K562 (cell line): ENCODE measurements at regions not wholly inside any gene's neighbourhood (a gene's known extent, or its start where the extent isn't known, plus 50 kb on each side); places are given as distances from the start of the nearest gene placed in this dataset.

ENCODE experiments used
- CTCF ChIP-seq, 3 experiments: IDR thresholded peaks in 2 of 3; conservative IDR thresholded peaks in 1 of 3; 2 replicates each; pipeline ENCODE4 v1.5.1; 2011 to 2012; ENCODE audit warnings: low read length in 3 of 3, mild to moderate bottlenecking in 3 of 3, control low read depth in 2 of 3, improper control_type of control experiment in 1 of 3, inconsistent platforms in 1 of 3, low read depth in 1 of 3, mixed read lengths in 1 of 3, moderate library complexity in 1 of 3; ENCODE audit not compliant: insufficient read depth in 2 of 3
- EGR1 ChIP-seq: fragments of 450-650 bp; conservative IDR thresholded peaks from 2 replicates; pipeline ENCODE4 v1.6.1; 2017; ENCODE audit warnings: mild to moderate bottlenecking
- LEF1 ChIP-seq: fragments of 450-650 bp; IDR thresholded peaks from 2 replicates; pipeline ENCODE4 v1.6.1; 2016; ENCODE audit warnings: mild to moderate bottlenecking
- SP1 ChIP-seq: sonication (generic); formaldehyde crosslinking; IDR thresholded peaks from 2 replicates; pipeline ENCODE4 v1.8.1; 2022; ENCODE audit warnings: mild to moderate bottlenecking, missing genetic modification reagents
- TEAD4 ChIP-seq, 2 experiments: sonication (generic) in 1 of 2; formaldehyde crosslinking in 1 of 2; IDR thresholded peaks; 2 replicates each; pipeline versions ENCODE4 v1.6.1 to v1.8.0; 2012 to 2022; ENCODE audit warnings: borderline replicate concordance in 1 of 2, inconsistent platforms in 1 of 2, low read length in 1 of 2, mild to moderate bottlenecking in 1 of 2, missing genetic modification reagents in 1 of 2

- TF ChIP-seq TEAD4 (IDR thresholded peaks at IDR 0.05; ENCODE audit: low read length), result no peak
- no peak for TF ChIP-seq TEAD4 (CRISPR knock-in tag; IDR thresholded peaks at IDR 0.05; ENCODE audit: borderline replicate concordance)
- no peak for TF ChIP-seq CTCF (IDR thresholded peaks at IDR 0.05 in 2 of 3, conservative IDR thresholded peaks at IDR 0.05 in 1 of 3; ENCODE audit: insufficient read depth in 2 of 3, low read depth in 1 of 3, low read length in 3 of 3)
- TF ChIP-seq EGR1, result no peak
- no peak for TF ChIP-seq LEF1
- no peak for TF ChIP-seq SP1 (CRISPR knock-in tag)
Measured at GRCh38 chr4:162981823-162982222, 184.9 kb downstream of the NAF1 start.
